ENCODE measurements at regions not wholly inside any gene's neighbourhood (a gene's known extent, or its start where the extent isn't known, plus 50 kb on each side); places are given as distances from the start of the nearest gene placed in this dataset.

GRCh38 chr16:85522842-85523601 lies 90.1 kb upstream of the GSE1 start:
- Histone ChIP-seq H3K9ac (ENCODE audit: low read length) (no peak overlapping the region), H3K27me3 (ENCODE audit: insufficient read depth, low read depth, low read length) (no peaks in the 10 kb centered on the region), H3K36me3 (ENCODE audit: insufficient read depth, low read length) (no peaks in the 10 kb centered on the region), H2AFZ (ENCODE audit: low read depth, low read length) (no peak overlapping the region), H3K9me2 (ENCODE audit: insufficient read depth, low read length) (no peaks in the 10 kb centered on the region), H3K4me2 (ENCODE audit: low read length) (no peak overlapping the region), H3K79me2 (replicated peaks; ENCODE audit: insufficient read depth, low read length) (no peaks in the 10 kb centered on the region), H3K27ac (ENCODE audit: low read length) (no peak overlapping the region), H3F3A (ENCODE audit: insufficient read depth, low read length, poor library complexity, severe bottlenecking) (no peaks in the 10 kb centered on the region), H3K9me3 (ENCODE audit: low read length) (no peaks in the 10 kb centered on the region), H4K20me1 (ENCODE audit: insufficient read depth) (no peaks in the 10 kb centered on the region), H3K4me3 (ENCODE audit: low read length) (no peak overlapping the region)
- TF ChIP-seq CTCF (IDR thresholded peaks at IDR 0.05; ENCODE audit: poor library complexity, severe bottlenecking): no peak
- TF ChIP-seq MXI1 (conservative IDR thresholded peaks at IDR 0.05; ENCODE audit: poor library complexity, severe bottlenecking): no peak
- TF ChIP-seq EP300 (conservative IDR thresholded peaks at IDR 0.05; ENCODE audit: poor library complexity, severe bottlenecking): no peak
- TF ChIP-seq TAF1 (IDR thresholded peaks at IDR 0.05; ENCODE audit: low read depth): no peak

GRCh38 chr16:85523602-85524364 lies 89.3 kb upstream of the GSE1 start:
- Histone ChIP-seq H3K9ac (ENCODE audit: low read length) (no peak overlapping the region), H3K36me3 (ENCODE audit: insufficient read depth, low read length) (no peaks in the 10 kb centered on the region), H3K27ac (ENCODE audit: low read length) (no peak overlapping the region), H3F3A (ENCODE audit: insufficient read depth, low read length, poor library complexity, severe bottlenecking) (no peaks in the 10 kb centered on the region), H3K27me3 (ENCODE audit: insufficient read depth, low read depth, low read length) (no peaks in the 10 kb centered on the region), H3K9me3 (ENCODE audit: low read length) (no peaks in the 10 kb centered on the region), H2AFZ (ENCODE audit: low read depth, low read length) (no peak overlapping the region), H3K4me2 (ENCODE audit: low read length) (no peak overlapping the region), H3K9me2 (ENCODE audit: insufficient read depth, low read length) (no peaks in the 10 kb centered on the region), H4K20me1 (ENCODE audit: insufficient read depth) (no peaks in the 10 kb centered on the region), H3K4me3 (ENCODE audit: low read length) (no peak overlapping the region), H3K79me2 (replicated peaks; ENCODE audit: insufficient read depth, low read length) (no peaks in the 10 kb centered on the region)
- no peak for TF ChIP-seq MXI1 (conservative IDR thresholded peaks at IDR 0.05; ENCODE audit: poor library complexity, severe bottlenecking)
- no peak for TF ChIP-seq CTCF (IDR thresholded peaks at IDR 0.05; ENCODE audit: poor library complexity, severe bottlenecking)
- TF ChIP-seq, protein P1, sequence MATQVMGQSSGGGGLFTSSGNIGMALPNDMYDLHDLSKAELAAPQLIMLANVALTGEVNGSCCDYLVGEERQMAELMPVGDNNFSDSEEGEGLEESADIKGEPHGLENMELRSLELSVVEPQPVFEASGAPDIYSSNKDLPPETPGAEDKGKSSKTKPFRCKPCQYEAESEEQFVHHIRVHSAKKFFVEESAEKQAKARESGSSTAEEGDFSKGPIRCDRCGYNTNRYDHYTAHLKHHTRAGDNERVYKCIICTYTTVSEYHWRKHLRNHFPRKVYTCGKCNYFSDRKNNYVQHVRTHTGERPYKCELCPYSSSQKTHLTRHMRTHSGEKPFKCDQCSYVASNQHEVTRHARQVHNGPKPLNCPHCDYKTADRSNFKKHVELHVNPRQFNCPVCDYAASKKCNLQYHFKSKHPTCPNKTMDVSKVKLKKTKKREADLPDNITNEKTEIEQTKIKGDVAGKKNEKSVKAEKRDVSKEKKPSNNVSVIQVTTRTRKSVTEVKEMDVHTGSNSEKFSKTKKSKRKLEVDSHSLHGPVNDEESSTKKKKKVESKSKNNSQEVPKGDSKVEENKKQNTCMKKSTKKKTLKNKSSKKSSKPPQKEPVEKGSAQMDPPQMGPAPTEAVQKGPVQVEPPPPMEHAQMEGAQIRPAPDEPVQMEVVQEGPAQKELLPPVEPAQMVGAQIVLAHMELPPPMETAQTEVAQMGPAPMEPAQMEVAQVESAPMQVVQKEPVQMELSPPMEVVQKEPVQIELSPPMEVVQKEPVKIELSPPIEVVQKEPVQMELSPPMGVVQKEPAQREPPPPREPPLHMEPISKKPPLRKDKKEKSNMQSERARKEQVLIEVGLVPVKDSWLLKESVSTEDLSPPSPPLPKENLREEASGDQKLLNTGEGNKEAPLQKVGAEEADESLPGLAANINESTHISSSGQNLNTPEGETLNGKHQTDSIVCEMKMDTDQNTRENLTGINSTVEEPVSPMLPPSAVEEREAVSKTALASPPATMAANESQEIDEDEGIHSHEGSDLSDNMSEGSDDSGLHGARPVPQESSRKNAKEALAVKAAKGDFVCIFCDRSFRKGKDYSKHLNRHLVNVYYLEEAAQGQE (IDR thresholded peaks at IDR 0.05; ENCODE audit: borderline replicate concordance): no peak
- no peak for TF ChIP-seq TAF1 (IDR thresholded peaks at IDR 0.05; ENCODE audit: low read depth)
- no peak for TF ChIP-seq SMC3 (conservative IDR thresholded peaks at IDR 0.05; ENCODE audit: poor library complexity)
- no peak for TF ChIP-seq POLR2AphosphoS5 (IDR thresholded peaks at IDR 0.05)
- TF ChIP-seq EP300 (conservative IDR thresholded peaks at IDR 0.05; ENCODE audit: poor library complexity, severe bottlenecking): no peak
- TF ChIP-seq RAD21 (conservative IDR thresholded peaks at IDR 0.05): no peak
- TF ChIP-seq EZH2 (IDR thresholded peaks at IDR 0.05; ENCODE audit: borderline replicate concordance, insufficient read depth, low read length, poor library complexity, severe bottlenecking): no peak
